B cell (primary cell): ENCODE measurements at regions not wholly inside any gene's neighbourhood (a gene's known extent, or its start where the extent isn't known, plus 50 kb on each side); places are given as distances from the start of the nearest gene placed in this dataset.
"Not testable (repeated sequence)": the region's sequence is repeated elsewhere in the genome, so short reads cannot be mapped to it uniquely, and the experiment has no call there.

Source experiments
- ATAC-seq: fragments of 200-7000 bp; cut with Tn5 transposase; one replicate; pipeline ENCODE4 v1.10.0; 2021; ENCODE audit warnings: low read depth, mild to moderate bottlenecking, moderate number of reproducible peaks, moderate library complexity
- CTCF ChIA-PET: fragments of 350-600 bp; sonication (Branson Sonifier 250); formaldehyde crosslinking; loops from one replicate; lab custom pipeline; 2021; ENCODE audit warnings: antibody characterized with exemption, inconsistent platforms; lab: Charles Lee
- POLR2A ChIA-PET: fragments of 350-600 bp; sonication (Branson Sonifier 250); formaldehyde crosslinking; loops from one replicate; lab custom pipeline; 2021; ENCODE audit warnings: antibody characterized with exemption; lab: Charles Lee
- DNase-seq: peaks from one replicate; pipeline ENCODE4 v3.0.0; 2013
- H2AFZ ChIP-seq: 2 replicates; pipeline ENCODE4 v1.6.1; 2012; ENCODE audit warnings: mild to moderate bottlenecking, low read depth, low read length; ENCODE audit not compliant: insufficient read depth, poor library complexity, severe bottlenecking
- H3K27ac ChIP-seq, 2 donors: 1 replicate in 1 of 2; 2 replicates in 1 of 2; pipeline ENCODE4 v1.5.1; 2012 to 2013; ENCODE audit warnings: low read length in 2 of 2, mild to moderate bottlenecking in 2 of 2, moderate library complexity in 1 of 2
- H3K27me3 ChIP-seq, 4 experiments: fragments of 200-600 bp in 1 of 4; sonication (generic) in 1 of 4; replicated peaks in 1 of 4; 1 replicate in 2 of 4; 2 replicates in 2 of 4; pipeline versions ENCODE4 v1.6.1 to v1.7.0; 2013 to 2016; ENCODE audit warnings: low read length in 3 of 4, mild to moderate bottlenecking in 2 of 4, mixed read lengths in 1 of 4, moderate library complexity in 1 of 4; ENCODE audit not compliant: insufficient read depth in 4 of 4, control insufficient read depth in 3 of 4; ENCODE audit errors: control extremely low read depth in 1 of 4
- H3K36me3 ChIP-seq, 2 experiments: replicated peaks in 1 of 2; 1 replicate in 1 of 2; 2 replicates in 1 of 2; pipeline versions ENCODE4 v1.6.1 to v1.7.1; 2013; ENCODE audit warnings: low read length in 1 of 2; ENCODE audit not compliant: insufficient read depth in 2 of 2, control insufficient read depth in 1 of 2; ENCODE audit errors: control extremely low read depth in 1 of 2, extremely low read depth in 1 of 2
- H3K4me1 ChIP-seq, 2 donors: fragments of 200-600 bp in 1 of 2; sonication (generic) in 1 of 2; 1 replicate in 1 of 2; 2 replicates in 1 of 2; pipeline versions ENCODE4 v1.5.1 to v1.6.1; 2013 to 2017; ENCODE audit warnings: low read length in 2 of 2; ENCODE audit not compliant: control insufficient read depth in 2 of 2, insufficient read depth in 2 of 2
- H3K4me2 ChIP-seq: replicated peaks from 2 replicates; pipeline ENCODE3; 2012; ENCODE audit warnings: mild to moderate bottlenecking, low read depth, low read length; ENCODE audit not compliant: poor library complexity, severe bottlenecking
- H3K4me3 ChIP-seq, 5 experiments: fragments of 200-600 bp in 1 of 5; sonication (generic) in 1 of 5; 1 replicate in 3 of 5; 2 replicates in 2 of 5; pipeline versions ENCODE4 v1.5.1 to v1.7.0; 2011 to 2016; ENCODE audit warnings: low read length in 4 of 5, mild to moderate bottlenecking in 4 of 5, low read depth in 2 of 5, control low read depth in 1 of 5, moderate library complexity in 1 of 5; ENCODE audit not compliant: insufficient read depth in 1 of 5; ENCODE audit errors: control extremely low read depth in 1 of 5, extremely low read depth in 1 of 5
- H3K79me2 ChIP-seq: fragments of 200-600 bp; sonication (generic); one replicate; pipeline ENCODE4 v1.6.0; 2016; ENCODE audit warnings: low read length; ENCODE audit not compliant: control insufficient read depth, insufficient read depth
- H3K9ac ChIP-seq: fragments of 200-600 bp; sonication (generic); 2 replicates; pipeline ENCODE4 v1.6.1; 2017; ENCODE audit warnings: mild to moderate bottlenecking, low read length, moderate library complexity
- H3K9me3 ChIP-seq, 3 donors: one replicate each; pipeline versions ENCODE4 v1.6.1 to v1.7.1; 2013; ENCODE audit warnings: low read length in 2 of 3; ENCODE audit not compliant: control insufficient read depth in 2 of 3, insufficient read depth in 1 of 3; ENCODE audit errors: control extremely low read depth in 1 of 3
- H4K20me1 ChIP-seq: 2 replicates; pipeline ENCODE4 v1.6.0; 2012; ENCODE audit warnings: mild to moderate bottlenecking, low read length; ENCODE audit not compliant: insufficient read depth, control insufficient read depth, poor library complexity, severe bottlenecking
- H3K27ac Mint-ChIP-seq: one replicate; pipeline ENCODE4 v1.8.0; 2021; ENCODE audit warnings: mixed read lengths
- H3K27me3 Mint-ChIP-seq: one replicate; pipeline ENCODE4 v1.8.0; 2021; ENCODE audit warnings: mixed read lengths
- H3K4me1 Mint-ChIP-seq: one replicate; pipeline ENCODE4 v1.8.0; 2021; ENCODE audit warnings: mixed read lengths
- H3K4me3 Mint-ChIP-seq: one replicate; pipeline ENCODE4 v1.8.0; 2021; ENCODE audit warnings: mixed read lengths
- H3K9me3 Mint-ChIP-seq: one replicate; pipeline ENCODE4 v1.8.0; 2022; ENCODE audit warnings: mixed read lengths; ENCODE audit not compliant: insufficient read depth
- CTCF ChIP-seq: fragments of 200-600 bp; IDR thresholded peaks from one replicate; pipeline ENCODE4 v1.8.0; 2022; ENCODE audit warnings: antibody characterized with exemption, mild to moderate bottlenecking
- EZH2 ChIP-seq: IDR thresholded peaks from 2 replicates; pipeline ENCODE4 v1.6.1; 2012; ENCODE audit warnings: borderline replicate concordance, low read depth, mild to moderate bottlenecking, moderate library complexity, low read length; ENCODE audit not compliant: insufficient read depth, poor library complexity, severe bottlenecking
- WGBS: methylation state at CpG from one replicate; pipeline ENCODE4 v1.1.5; 2013; ENCODE audit warnings: missing lambda C conversion rate; ENCODE audit not compliant: insufficient coverage; 5-methylcytosine and 5-hydroxymethylcytosine counted together
- intact Hi-C: fragments of 100-400 bp; cut with micrococcal nuclease; formaldehyde crosslinking; loops from one replicate; pipeline ENCODE4 v1.10.0; 2022

- ChIA-PET CTCF (interaction anchor here (0.7 kb wide), 2 partner anchors 11 to 67 kb away, joined by 3 to 4 read pairs; no protein-coding TSS in a partner anchor), POLR2A (no interaction called here)
- DNase-seq (no peak), ATAC-seq (no peak)
- peaks cover 0 to 2% (median 0%) of the 10 kb centered on the region in 3 donors for H3K9me3 ChIP-seq
- no peaks in the 10 kb centered on the region for H3K4me1 ChIP-seq
- no peaks in the 10 kb centered on the region for H3K9me3 Mint-ChIP-seq
- H3K4me3 ChIP-seq: no peak overlapping the region
- H3K27ac ChIP-seq: no peak overlapping the region
- no peaks in the 10 kb centered on the region for H3K4me1 Mint-ChIP-seq
- no peak overlapping the region for H3K4me3 Mint-ChIP-seq
- H3K9ac ChIP-seq: no peak overlapping the region
- H3K36me3 ChIP-seq: no peaks in the 10 kb centered on the region
- WGBS: 100% methylated on average over 1 of the region's 1 CpG
- H2AFZ ChIP-seq: no peak overlapping the region
- no peaks in the 10 kb centered on the region for H4K20me1 ChIP-seq
- H3K4me2 ChIP-seq: no peak overlapping the region
- no peaks in the 10 kb centered on the region for H3K79me2 ChIP-seq
- intact Hi-C loops: no loop called here
- no peaks in the 10 kb centered on the region for H3K27me3 Mint-ChIP-seq
- H3K27me3 ChIP-seq: no peaks in the 10 kb centered on the region
- H3K27ac Mint-ChIP-seq: no peak overlapping the region
- TF ChIP-seq EZH2 (no peak), CTCF (no peak)
Measured at GRCh38 chr3:32049916-32050315, 56.5 kb upstream of the GPD1L start.

- H3K27ac Mint-ChIP-seq, H3K9me3 ChIP-seq, CTCF ChIA-PET, H3K4me3 Mint-ChIP-seq, H3K9ac ChIP-seq, H3K27ac ChIP-seq, H2AFZ ChIP-seq, intact Hi-C loops, H3K4me1 Mint-ChIP-seq, H3K36me3 ChIP-seq, H3K4me2 ChIP-seq, H4K20me1 ChIP-seq, POLR2A ChIA-PET, DNase-seq, H3K9me3 Mint-ChIP-seq, H3K4me3 ChIP-seq, ATAC-seq, H3K79me2 ChIP-seq, H3K27me3 Mint-ChIP-seq, H3K4me1 ChIP-seq, H3K27me3 ChIP-seq: not testable (repeated sequence)
- no CpG with 5 or more reads among the region's 2 CpGs for WGBS
Measured at GRCh38 chr3:32052230-32052629, 54.2 kb upstream of the GPD1L start.

GRCh38 chr3:32052851-32053250 is 53.6 kb upstream of the GPD1L start:
- H3K4me1 ChIP-seq, H3K4me3 Mint-ChIP-seq, H2AFZ ChIP-seq, H3K9me3 Mint-ChIP-seq, H3K27ac Mint-ChIP-seq, H3K79me2 ChIP-seq, H3K9me3 ChIP-seq, H3K27ac ChIP-seq, H3K4me1 Mint-ChIP-seq, H3K27me3 Mint-ChIP-seq, POLR2A ChIA-PET, intact Hi-C loops, DNase-seq, H4K20me1 ChIP-seq, H3K36me3 ChIP-seq, CTCF ChIA-PET, H3K4me3 ChIP-seq, H3K9ac ChIP-seq, H3K4me2 ChIP-seq, H3K27me3 ChIP-seq, ATAC-seq: not testable (repeated sequence)
- WGBS: 50% methylated on average over 2 of the region's 5 CpGs
